ENCODE measurements at regions not wholly inside any gene's neighbourhood (a gene's known extent, or its start where the extent isn't known, plus 50 kb on each side); places are given as distances from the start of the nearest gene placed in this dataset.

DNA sequence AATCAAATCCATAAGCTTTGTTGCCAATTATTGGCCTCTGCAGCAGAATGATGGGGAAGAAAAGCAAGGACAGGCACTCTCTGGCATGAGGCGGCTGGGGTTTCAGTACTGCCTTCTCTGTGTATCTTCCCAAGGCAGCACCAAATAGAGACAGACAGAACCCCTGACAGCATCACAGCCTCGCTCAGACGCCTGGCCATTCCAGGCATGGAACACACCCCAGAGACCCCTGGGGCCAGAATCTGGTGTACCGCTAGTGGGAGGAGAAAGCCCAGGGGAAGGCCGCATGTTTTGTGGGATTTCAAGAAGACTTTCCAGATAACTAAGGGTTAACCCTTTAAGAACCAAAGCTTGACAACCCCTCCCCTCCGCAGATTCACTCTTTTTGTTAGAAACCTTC is 282.1 kb downstream of the EN1 start:
- Mint-ChIP-seq H3K27me3 (peaks cover 3% of the 10 kb centered on the region), H3K27ac (no peak overlapping the region), H3K4me1 (no peaks in the 10 kb centered on the region), H3K9me3 (ENCODE audit: low read depth) (no peaks in the 10 kb centered on the region), H3K4me3 (no peak overlapping the region), H3K36me3 (no peaks in the 10 kb centered on the region)
- no peak for ATAC-seq
- no peak for DNase-seq
- CTCF ChIA-PET: no interaction called here

DNA sequence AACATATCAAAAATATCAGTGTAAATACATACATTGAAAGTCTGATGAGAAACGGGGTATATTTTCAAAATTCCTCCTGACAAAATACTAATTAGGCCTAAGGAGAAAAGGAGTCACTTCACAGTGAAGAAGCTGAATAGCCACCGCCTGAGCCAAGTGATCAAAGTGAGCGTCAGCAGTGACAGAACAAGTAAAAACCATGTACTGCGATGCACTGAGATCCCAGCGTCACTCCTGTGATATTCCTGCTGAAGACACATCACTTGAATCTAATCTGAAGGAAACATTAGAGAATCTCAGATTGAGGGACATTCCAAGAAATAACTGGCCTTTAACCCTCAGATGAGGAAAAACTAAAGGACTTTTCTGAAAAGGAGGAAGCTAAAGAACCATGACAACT is 285.3 kb downstream of the EN1 start:
- no peak for ATAC-seq
- H3K4me3 Mint-ChIP-seq: no peak overlapping the region

DNA sequence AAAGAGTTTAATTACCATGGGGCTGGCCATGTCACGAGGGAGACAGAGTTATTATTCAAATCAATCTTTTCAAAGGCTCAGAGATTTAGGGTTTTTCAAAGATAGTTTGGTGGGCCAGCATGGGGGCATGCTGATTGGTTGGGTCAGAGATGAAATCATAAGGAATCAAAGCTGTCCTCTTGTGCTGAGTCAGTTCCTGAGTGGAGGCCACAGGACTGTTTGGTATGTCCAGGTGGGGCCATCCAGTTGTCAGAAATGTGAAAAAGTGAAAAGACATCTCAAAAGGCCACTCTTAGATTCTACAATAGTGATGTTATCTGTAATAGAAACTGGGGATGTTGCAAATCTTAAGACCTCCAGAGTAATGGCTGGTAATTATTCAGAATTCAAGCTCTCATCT is 288.6 kb downstream of the EN1 start:
- ATAC-seq (no peak), DNase-seq (no peak)
- H3K27ac Mint-ChIP-seq: no peak overlapping the region
- CTCF ChIA-PET: no interaction called here
- no peaks in the 10 kb centered on the region for H3K27me3 Mint-ChIP-seq
- no peak overlapping the region for H3K4me3 Mint-ChIP-seq
- no peaks in the 10 kb centered on the region for H3K9me3 Mint-ChIP-seq (ENCODE audit: low read depth)
- no peaks in the 10 kb centered on the region for H3K4me1 Mint-ChIP-seq
- H3K36me3 Mint-ChIP-seq: no peaks in the 10 kb centered on the region

More for the DNA sequence above, 285.3 kb downstream of the EN1 start:
- Mint-ChIP-seq H3K27ac (no peak overlapping the region), H3K4me1 (no peaks in the 10 kb centered on the region), H3K36me3 (no peaks in the 10 kb centered on the region), H3K9me3 (ENCODE audit: low read depth) (no peaks in the 10 kb centered on the region), H3K27me3 (no peaks in the 10 kb centered on the region)
- DNase-seq: no peak
- CTCF ChIA-PET: interaction anchor here (0.6 kb wide), 1 partner anchor 600 kb away, joined by 3 read pairs; no protein-coding TSS in a partner anchor

DNA sequence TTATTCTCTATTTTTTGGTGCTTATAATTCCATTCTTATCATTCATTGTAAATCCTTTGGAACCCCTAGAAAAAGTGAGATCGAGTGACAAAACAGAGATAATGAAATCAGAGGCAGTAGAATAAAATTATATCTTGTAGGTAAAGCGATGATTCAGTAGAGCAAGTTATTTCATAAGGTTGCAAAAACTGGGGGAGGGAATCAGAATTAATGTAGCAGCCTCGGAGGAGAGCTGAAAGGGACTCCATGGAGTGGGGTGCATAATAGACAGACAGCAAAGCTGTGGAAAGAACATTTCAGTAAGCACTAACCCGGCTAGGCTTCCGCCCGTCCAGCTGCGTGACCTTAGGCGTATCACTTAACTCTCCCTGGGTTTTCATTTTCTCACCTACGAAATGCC is 289.7 kb downstream of the EN1 start:
- ATAC-seq (no peak), DNase-seq (no peak)
- H3K27ac Mint-ChIP-seq: no peak overlapping the region
- H3K4me3 Mint-ChIP-seq: no peak overlapping the region
- H3K9me3 Mint-ChIP-seq (ENCODE audit: low read depth): no peaks in the 10 kb centered on the region
- H3K36me3 Mint-ChIP-seq: no peaks in the 10 kb centered on the region
- H3K27me3 Mint-ChIP-seq: no peaks in the 10 kb centered on the region
- CTCF ChIA-PET: no interaction called here
- no peaks in the 10 kb centered on the region for H3K4me1 Mint-ChIP-seq

DNA sequence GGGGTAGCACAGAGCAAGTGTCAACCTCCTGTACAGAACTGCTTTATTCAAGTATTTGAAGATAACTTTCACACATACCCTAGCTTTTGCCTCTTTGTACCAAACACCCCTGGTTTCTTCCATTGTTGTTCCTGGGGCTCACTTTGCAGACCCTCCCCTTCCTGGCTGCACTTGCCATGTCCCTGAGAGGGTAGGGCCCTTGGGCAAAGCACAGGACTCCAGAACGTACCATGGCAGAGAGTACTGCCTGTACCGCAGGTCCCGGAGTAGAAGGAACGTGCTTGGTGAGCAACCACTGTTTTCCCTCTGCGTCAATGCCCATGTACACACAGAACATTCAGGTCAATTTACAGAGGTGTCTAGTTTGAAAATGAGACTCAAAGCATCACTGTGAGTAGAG is 290.4 kb downstream of the EN1 start:
- no peak overlapping the region for H3K4me3 Mint-ChIP-seq
- H3K27ac Mint-ChIP-seq: no peak overlapping the region
- no peaks in the 10 kb centered on the region for H3K4me1 Mint-ChIP-seq
- no peaks in the 10 kb centered on the region for H3K27me3 Mint-ChIP-seq
- DNase-seq (no peak), ATAC-seq (no peak)
- CTCF ChIA-PET: interaction anchor here (0.7 kb wide), 1 partner anchor 13 kb away, joined by 3 read pairs; no protein-coding TSS in a partner anchor
- no peaks in the 10 kb centered on the region for H3K36me3 Mint-ChIP-seq
- H3K9me3 Mint-ChIP-seq (ENCODE audit: low read depth): no peaks in the 10 kb centered on the region

DNA sequence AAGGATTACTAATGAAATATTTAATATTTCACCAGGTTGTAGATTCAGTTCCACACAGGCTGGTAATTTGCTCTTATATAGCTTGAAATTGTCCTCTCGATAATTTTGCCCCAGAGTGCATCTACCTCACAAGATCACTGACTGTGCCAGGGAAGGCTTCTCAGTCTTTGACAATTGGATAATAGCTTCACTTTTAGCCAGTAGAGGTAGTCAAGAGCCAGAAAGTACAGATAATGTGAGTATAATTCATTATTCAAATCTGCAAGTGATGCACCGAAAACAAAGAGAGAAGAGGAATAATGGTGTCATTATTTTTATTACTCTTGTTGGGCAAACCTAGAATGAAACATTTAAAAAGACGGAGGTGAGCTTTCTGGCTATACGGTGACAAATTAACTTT is 292.8 kb downstream of the EN1 start:
- no peaks in the 10 kb centered on the region for H3K4me1 Mint-ChIP-seq
- H3K4me3 Mint-ChIP-seq: no peak overlapping the region
- H3K27ac Mint-ChIP-seq: no peak overlapping the region
- no peaks in the 10 kb centered on the region for H3K9me3 Mint-ChIP-seq (ENCODE audit: low read depth)
- no peaks in the 10 kb centered on the region for H3K27me3 Mint-ChIP-seq
- ATAC-seq (no peak), DNase-seq (no peak)
- H3K36me3 Mint-ChIP-seq: no peaks in the 10 kb centered on the region
- CTCF ChIA-PET: no interaction called here

DNA sequence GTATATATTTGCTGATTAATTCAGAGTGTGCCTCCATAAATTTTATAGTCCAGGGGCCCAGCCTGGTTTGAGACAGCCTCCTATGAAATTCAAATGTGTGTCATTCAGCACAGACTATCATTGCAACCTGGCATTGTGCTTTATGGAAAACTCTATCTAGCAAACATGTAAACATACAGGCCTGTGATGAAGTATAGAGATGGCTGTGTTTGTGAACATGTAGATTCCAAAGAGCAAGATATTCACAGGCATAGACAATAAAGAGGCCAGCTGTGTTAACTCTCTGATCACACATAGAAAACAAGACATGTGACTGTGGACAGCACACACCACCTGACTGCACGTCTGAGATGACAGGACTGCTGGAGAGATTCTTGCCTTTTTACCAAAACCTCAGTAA is 297.9 kb downstream of the EN1 start:
- CTCF ChIA-PET: no interaction called here
- no peak overlapping the region for H3K27ac Mint-ChIP-seq
- DNase-seq (no peak), ATAC-seq (no peak)
- no peaks in the 10 kb centered on the region for H3K9me3 Mint-ChIP-seq (ENCODE audit: low read depth)
- no peaks in the 10 kb centered on the region for H3K27me3 Mint-ChIP-seq
- H3K36me3 Mint-ChIP-seq: no peaks in the 10 kb centered on the region
- H3K4me3 Mint-ChIP-seq: no peak overlapping the region
- no peaks in the 10 kb centered on the region for H3K4me1 Mint-ChIP-seq

DNA sequence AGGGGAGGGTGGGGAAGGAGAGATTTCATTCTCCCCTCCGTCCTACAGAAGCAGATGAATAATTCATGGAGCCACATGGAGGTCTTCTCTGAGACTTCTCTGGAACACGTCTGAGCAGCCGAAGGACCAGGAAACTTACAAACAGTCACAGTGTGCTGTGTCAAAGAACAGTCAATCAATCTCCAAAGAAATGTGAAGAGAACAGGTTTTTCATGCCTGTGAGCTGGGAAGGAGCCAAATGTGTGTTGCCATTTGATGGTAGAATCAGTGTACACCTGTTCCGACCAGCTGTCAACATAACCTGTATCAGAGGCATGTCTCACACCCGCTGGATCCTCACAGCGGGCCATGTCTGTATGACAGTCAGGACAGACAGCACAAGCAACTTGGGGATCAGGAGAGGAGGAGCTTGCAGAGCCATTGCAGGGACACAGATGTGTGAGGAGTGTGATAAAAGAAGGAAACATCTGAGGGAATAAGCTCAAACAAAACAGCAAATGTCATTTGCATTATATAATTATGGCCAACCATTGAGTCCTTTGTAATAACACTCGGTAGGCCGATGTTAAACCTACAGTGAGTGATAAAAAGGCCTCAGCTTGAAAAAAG is 298.5 kb downstream of the EN1 start:
- no peak for ATAC-seq
- Mint-ChIP-seq H3K4me3 (no peak overlapping the region), H3K36me3 (no peaks in the 10 kb centered on the region), H3K9me3 (ENCODE audit: low read depth) (no peaks in the 10 kb centered on the region), H3K27ac (no peak overlapping the region), H3K27me3 (no peaks in the 10 kb centered on the region), H3K4me1 (no peaks in the 10 kb centered on the region)
- CTCF ChIA-PET: no interaction called here
- no peak for DNase-seq

DNA sequence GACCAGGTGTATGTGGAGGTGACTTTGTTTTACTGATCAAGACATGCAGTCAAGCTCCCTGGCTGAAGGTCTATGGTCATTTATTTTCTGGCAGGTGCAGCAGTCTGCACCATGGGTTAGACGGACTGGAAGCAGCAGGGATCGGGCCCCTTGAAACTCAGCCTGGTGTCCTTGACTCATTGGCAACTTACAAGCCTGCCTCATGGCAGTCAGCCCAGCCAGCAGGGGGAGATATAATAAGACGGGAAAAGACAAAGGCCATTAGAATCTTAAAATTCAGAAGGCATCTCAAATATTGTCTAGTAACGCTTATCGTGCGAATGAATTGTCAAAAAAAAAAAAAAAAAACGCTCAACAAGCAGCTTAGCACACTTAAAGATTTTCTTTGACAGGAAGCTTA is 308.2 kb downstream of the EN1 start:
- Mint-ChIP-seq H3K27me3 (no peaks in the 10 kb centered on the region), H3K27ac (no peak overlapping the region), H3K4me3 (no peak overlapping the region), H3K9me3 (ENCODE audit: low read depth) (no peaks in the 10 kb centered on the region), H3K4me1 (no peaks in the 10 kb centered on the region), H3K36me3 (no peaks in the 10 kb centered on the region)
- CTCF ChIA-PET: no interaction called here
- ATAC-seq: no peak
- DNase-seq: no peak

DNA sequence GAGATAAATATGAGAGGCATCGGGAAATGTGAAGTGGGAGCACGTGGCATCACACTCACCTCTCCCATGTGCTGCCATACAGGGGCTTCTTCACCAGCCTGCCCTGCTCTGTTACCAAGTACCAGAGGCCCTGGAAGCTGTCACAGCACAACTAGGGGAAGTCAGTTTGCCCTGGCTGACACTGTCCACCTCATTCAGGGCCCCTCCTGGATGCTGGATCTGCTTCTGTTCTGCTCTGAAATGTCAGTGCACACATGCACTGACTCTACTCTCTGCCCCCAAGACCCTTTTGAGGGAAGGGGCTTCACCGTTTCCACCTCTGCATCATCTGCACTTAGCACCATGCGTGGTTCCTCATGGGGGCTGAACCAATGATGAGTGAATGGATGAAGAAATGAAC is 311.1 kb downstream of the EN1 start:
- DNase-seq: no peak
- Mint-ChIP-seq H3K4me3 (no peak overlapping the region), H3K4me1 (no peaks in the 10 kb centered on the region), H3K9me3 (ENCODE audit: low read depth) (no peaks in the 10 kb centered on the region), H3K27me3 (no peaks in the 10 kb centered on the region), H3K27ac (no peak overlapping the region), H3K36me3 (no peaks in the 10 kb centered on the region)
- no peak for ATAC-seq
- CTCF ChIA-PET: no interaction called here

DNA sequence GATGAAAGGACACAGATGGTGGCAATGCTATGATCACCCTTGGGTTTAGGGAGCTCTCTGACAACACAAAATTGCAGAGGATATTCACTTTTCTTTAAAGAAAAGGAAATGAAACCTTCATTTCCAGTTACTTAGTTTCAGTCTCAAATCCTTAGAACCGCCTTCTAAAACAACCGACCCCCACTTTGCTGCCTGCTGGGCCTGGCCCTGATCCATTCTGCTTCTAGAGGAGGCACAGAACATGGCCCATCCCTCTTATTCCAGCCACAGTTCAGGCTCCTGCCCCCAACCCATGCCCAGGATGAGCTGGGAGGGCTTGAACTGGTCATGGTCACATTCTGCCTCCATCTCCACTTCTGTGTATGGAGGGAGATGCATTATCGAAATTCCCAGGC is 311.6 kb downstream of the EN1 start:
- no peaks in the 10 kb centered on the region for H3K9me3 Mint-ChIP-seq (ENCODE audit: low read depth)
- CTCF ChIA-PET: no interaction called here
- DNase-seq (no peak), ATAC-seq (no peak)
- H3K4me1 Mint-ChIP-seq: no peaks in the 10 kb centered on the region
- H3K27ac Mint-ChIP-seq: no peak overlapping the region
- H3K27me3 Mint-ChIP-seq: no peaks in the 10 kb centered on the region
- no peaks in the 10 kb centered on the region for H3K36me3 Mint-ChIP-seq
- H3K4me3 Mint-ChIP-seq: no peak overlapping the region

DNA sequence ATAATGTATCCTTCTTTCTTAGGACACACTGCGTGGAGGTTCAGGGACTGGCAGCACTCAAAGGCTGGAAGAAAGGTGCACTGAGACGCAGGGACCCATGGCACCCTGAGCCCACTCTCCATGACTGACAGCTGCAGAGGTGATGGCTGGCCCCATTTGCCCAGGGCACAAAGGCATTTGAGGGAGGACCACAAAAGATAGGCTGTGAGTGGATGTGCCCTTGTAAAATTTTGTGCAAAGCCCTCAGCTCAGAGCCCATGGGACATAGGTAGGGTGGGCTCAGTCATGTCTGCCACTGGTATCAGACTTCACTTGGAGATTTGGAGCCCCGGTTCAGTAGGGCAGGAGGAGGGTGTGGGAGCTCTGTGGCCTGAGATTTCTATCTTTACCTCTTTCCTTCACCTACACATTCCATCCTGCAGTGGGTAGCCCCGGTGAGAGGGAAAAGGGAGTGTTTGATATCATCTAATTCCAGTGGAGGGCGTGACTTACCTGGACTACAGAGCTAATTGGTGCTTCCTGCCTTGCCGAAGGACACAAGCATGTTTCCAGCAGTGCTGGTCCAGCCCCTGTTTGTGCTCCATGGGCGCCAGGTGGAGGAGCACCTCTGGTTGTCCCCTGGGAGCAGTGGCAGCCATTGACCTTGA is 312.2 kb downstream of the EN1 start:
- CTCF ChIA-PET: no interaction called here
- no peak overlapping the region for H3K27ac Mint-ChIP-seq

DNA sequence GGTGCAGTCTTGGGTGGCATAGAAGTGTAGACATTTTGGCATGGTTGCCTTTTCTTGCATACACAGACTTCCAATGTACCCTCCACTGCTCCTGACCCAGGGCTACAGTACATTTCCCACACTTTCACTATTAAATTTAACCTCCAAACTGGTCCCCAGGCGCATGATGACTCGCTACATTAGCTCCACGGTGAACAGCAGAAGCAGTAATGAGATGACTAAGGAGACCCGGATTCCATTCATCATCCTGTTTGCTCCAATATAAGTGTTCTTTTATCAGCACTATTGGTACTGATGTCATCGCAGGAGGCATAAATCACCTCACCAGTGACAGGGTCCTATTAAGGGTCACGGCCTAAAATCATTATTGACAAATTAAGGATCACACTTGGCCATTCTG is 316.5 kb downstream of the EN1 start:
- no peaks in the 10 kb centered on the region for H3K4me1 Mint-ChIP-seq
- no peaks in the 10 kb centered on the region for H3K36me3 Mint-ChIP-seq
- CTCF ChIA-PET: no interaction called here
- H3K27ac Mint-ChIP-seq: no peak overlapping the region
- H3K27me3 Mint-ChIP-seq: no peaks in the 10 kb centered on the region
- no peaks in the 10 kb centered on the region for H3K9me3 Mint-ChIP-seq (ENCODE audit: low read depth)
- DNase-seq (no peak), ATAC-seq (no peak)
- H3K4me3 Mint-ChIP-seq: no peak overlapping the region

More for the DNA sequence above, 312.2 kb downstream of the EN1 start:
- ATAC-seq: no peak
- Mint-ChIP-seq H3K9me3 (ENCODE audit: low read depth) (no peaks in the 10 kb centered on the region), H3K36me3 (no peaks in the 10 kb centered on the region), H3K4me1 (no peaks in the 10 kb centered on the region), H3K27me3 (no peaks in the 10 kb centered on the region), H3K4me3 (no peak overlapping the region)
- DNase-seq: no peak

DNA sequence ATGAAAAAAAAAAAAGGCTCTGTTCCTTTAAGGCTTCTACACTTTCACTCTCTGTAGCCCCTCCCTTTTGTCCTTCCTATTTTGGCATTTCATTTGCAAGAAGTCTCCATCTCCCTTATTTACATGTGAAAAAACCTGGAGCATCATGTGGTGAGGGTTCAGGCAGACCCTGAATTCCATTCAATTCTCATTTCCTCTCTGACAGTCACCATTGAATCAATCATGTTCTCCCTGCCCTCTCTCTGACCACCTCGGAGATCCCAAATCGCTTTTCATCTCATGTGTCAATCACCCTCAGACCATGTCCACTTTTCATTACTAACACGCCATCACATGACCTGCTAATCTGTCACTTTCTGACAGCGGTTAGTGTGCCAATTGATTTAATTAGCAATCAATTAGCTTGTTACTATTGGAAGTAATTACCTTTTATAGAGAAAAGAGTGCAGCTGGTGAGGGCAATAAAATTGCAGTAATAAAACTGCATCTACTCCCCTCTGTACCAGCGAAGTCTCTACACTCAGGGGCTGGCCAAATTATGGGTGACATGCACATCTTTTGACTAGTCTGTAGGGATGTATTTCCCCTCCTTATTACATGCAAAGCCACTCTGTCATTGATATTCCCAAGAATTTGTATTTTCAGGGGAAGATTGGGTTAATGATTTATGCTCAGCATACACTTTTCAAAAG is 317.4 kb downstream of the EN1 start:
- no peak for ATAC-seq
- Mint-ChIP-seq H3K9me3 (ENCODE audit: low read depth) (no peaks in the 10 kb centered on the region), H3K27me3 (no peaks in the 10 kb centered on the region), H3K36me3 (no peaks in the 10 kb centered on the region), H3K4me3 (no peak overlapping the region), H3K27ac (no peak overlapping the region), H3K4me1 (no peaks in the 10 kb centered on the region)
- CTCF ChIA-PET: no interaction called here
- no peak for DNase-seq
